ENCODE measurements at regions not wholly inside any gene's neighbourhood (a gene's known extent, or its start where the extent isn't known, plus 50 kb on each side); places are given as distances from the start of the nearest gene placed in this dataset.

DNA sequence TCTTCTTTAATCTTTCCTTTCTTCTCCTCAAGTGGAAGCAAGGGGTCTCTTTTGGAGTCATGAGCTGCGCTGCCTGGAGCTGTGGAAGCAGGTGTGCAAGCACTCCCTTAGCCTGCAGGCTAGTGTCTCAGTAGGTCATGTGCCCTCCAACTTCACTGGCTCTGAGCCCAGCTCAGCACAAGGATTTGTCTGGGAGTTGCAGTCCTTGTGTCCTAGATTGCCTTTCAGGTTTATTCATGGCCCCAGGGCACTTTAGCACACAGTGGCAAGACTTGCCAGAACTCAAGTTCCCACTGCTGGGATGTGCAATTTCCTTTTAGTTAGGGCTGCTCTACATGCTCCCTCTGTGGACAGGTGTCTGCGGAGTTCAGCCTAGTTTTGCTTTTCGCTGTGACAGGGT, 211.7 kb downstream of the LIG4 start:
- TF ChIP-seq, protein P1, sequence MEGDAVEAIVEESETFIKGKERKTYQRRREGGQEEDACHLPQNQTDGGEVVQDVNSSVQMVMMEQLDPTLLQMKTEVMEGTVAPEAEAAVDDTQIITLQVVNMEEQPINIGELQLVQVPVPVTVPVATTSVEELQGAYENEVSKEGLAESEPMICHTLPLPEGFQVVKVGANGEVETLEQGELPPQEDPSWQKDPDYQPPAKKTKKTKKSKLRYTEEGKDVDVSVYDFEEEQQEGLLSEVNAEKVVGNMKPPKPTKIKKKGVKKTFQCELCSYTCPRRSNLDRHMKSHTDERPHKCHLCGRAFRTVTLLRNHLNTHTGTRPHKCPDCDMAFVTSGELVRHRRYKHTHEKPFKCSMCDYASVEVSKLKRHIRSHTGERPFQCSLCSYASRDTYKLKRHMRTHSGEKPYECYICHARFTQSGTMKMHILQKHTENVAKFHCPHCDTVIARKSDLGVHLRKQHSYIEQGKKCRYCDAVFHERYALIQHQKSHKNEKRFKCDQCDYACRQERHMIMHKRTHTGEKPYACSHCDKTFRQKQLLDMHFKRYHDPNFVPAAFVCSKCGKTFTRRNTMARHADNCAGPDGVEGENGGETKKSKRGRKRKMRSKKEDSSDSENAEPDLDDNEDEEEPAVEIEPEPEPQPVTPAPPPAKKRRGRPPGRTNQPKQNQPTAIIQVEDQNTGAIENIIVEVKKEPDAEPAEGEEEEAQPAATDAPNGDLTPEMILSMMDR (IDR thresholded peaks at IDR 0.05), result no peak
- TF ChIP-seq POLR2AphosphoS5 (IDR thresholded peaks at IDR 0.05) (no peak), EP300 (IDR thresholded peaks at IDR 0.05) (no peak), POLR2A (IDR thresholded peaks at IDR 0.05) (no peak)
